Right renal cortex interstitium (tissue), 3 donors: ENCODE measurements at regions not wholly inside any gene's neighbourhood (a gene's known extent, or its start where the extent isn't known, plus 50 kb on each side); places are given as distances from the start of the nearest gene placed in this dataset.

Experiments used
- DNase-seq, 3 donors: peaks; one replicate each; pipeline ENCODE4 v3.0.0-alpha.2; 2013; ENCODE audit warnings: low read depth in 3 of 3, low spot score in 2 of 3

DNA sequence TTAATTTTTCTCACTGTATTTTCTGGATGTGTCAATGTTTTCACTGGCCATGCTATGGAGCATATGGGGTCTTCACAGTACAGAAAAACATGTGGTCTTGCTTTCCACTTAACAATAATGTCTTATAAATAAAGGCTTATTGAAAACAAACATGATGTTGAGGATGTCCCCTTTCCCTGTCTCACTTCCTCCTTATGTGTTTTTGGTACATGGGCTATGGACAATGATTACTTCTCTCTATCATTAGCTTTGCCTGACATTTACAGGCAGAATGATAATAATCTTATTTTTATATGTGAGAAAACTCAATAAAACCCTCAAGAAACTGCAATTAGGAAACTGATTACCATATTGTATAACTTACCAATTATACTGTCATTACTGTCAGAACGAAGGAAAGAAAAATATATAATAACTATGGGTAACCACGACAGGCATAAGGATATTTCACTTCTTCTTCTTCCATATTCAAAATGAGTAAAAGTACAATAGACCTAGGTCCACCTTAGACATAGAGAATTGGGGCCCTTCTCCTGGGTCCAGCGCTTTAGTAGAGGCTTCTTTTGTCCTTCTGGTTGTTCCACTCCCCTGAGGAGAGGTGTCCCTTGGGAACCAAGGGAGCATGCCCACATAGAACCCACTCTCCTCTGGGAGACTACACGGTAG is 375.0 kb downstream of the MAN2A1 start:
- DNase-seq = no peak

DNA sequence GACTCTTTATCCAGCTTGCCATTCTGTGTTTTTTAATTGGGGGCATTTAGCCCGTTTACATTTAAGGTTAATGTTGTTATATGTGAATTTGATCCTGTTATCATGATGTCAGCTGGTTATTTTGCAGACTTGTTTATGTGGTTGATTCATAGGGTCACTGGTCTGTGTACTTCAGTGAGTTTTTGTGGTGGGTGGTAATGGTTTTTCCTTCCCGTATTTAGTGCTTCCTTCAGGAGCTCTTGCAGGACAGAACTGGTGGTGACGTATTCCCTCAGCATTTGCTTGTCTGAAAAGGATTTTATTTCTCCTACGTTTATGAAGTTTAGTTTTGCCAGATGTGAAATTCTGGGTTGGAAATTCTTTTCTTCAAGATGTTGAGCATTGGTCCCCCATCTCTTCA is 381.1 kb downstream of the MAN2A1 start:
- no peak for DNase-seq

DNA sequence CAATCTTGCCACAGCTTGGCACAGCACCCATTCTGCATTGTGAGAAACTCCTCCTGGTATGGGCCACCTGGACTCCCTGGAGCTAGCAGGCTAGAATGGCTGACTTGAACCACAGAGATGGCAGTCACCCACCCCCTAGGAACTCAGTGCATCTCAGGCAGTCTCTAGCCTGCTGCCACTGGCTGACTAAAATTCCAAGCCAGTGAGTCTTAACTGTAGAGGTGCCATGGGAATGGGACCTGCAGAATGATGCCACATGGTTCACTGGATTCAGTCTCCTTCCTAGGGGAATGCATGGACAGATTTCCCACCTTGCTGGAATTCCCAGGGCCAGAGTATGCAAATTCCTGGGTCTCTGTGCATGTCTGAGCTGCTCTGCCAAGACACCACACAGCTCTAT is 382.9 kb downstream of the MAN2A1 start:
- DNase-seq = no peak

DNA sequence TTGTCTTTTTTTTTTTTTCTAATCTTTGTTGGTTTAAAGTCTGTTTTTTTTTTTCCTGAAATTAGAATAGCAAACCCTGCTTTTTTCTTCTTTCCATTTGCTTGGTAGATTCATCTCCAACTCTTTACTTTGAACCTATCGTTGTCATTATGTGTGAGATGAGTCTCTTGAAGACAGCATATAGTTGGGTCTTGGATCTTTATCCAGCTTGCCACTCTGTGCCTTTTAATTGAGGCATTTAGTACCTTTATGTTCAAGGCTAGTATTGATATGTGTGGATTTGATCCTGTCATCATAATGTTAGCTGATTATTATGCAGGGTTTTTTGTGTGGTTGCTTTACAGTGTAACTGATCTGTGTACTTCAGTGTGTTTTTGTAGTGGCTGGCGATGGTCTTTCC is 383.8 kb downstream of the MAN2A1 start:
- no peak for DNase-seq

GRCh38 chr5:110075656-110076055 is 385.9 kb downstream of the MAN2A1 start:
- DNase-seq = no peak

- no peak for DNase-seq
Observed at GRCh38 chr5:110077147-110077546, 387.4 kb downstream of the MAN2A1 start.

DNA sequence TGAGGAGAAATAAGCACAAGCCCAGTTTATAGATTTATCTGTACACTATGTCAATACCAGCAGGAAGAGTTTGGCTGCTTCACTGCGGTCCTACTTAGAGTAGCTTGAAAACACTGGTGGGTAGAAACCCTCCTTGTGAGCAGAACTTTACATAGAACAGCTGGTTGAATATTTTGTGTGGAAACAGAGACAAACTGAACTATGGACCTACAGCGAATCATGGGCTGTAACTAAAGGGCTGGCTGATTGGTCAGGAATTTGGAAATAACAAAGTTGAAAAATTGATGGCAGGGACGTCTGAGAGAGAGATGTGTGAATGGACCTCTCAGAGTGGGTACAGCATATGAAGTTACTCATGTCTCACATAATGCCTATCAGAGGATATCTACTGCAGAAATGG is 392.5 kb downstream of the MAN2A1 start:
- no peak for DNase-seq

GRCh38 chr5:110082863-110083262 is 393.1 kb downstream of the MAN2A1 start:
- DNase-seq = no peak

GRCh38 chr5:110085826-110086225 is 396.1 kb downstream of the MAN2A1 start:
- no peak for DNase-seq

DNA sequence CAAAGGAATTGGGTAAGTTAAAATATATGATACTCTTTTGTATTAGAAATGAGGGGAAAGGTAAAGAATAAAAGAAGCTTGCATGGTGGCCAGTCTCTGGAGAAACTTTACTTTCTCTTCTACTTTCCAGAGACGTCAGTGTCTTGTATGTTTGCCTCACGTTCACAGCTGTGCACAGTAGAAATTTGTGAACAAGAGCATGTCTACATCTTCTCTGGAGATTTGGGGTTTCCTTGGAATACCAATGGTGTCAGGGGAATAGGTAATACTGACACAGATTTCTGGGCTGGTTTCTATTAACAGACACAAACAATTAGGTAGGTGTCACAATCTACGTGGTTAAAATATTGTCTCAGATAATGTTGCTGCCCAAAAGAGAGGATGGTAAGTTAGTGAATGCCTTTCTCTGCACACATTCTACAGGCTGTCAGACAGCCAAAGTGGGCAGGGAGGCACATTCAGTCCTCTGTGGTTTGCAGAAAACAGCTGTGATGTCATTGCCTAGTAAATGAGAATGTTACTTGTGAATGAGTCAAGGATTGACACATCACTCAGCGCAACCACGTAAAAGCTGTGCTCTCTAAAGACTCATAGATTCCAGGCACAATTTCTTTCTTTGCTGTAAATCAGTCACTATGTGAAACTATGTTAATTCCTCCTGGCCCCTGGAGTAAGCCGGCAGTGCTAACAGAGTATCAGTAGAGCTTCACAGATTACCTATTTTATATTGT is 397.1 kb downstream of the MAN2A1 start:
- no peak for DNase-seq

- DNase-seq = no peak
Observed at GRCh38 chr5:110087829-110088228, 398.1 kb downstream of the MAN2A1 start.

DNA sequence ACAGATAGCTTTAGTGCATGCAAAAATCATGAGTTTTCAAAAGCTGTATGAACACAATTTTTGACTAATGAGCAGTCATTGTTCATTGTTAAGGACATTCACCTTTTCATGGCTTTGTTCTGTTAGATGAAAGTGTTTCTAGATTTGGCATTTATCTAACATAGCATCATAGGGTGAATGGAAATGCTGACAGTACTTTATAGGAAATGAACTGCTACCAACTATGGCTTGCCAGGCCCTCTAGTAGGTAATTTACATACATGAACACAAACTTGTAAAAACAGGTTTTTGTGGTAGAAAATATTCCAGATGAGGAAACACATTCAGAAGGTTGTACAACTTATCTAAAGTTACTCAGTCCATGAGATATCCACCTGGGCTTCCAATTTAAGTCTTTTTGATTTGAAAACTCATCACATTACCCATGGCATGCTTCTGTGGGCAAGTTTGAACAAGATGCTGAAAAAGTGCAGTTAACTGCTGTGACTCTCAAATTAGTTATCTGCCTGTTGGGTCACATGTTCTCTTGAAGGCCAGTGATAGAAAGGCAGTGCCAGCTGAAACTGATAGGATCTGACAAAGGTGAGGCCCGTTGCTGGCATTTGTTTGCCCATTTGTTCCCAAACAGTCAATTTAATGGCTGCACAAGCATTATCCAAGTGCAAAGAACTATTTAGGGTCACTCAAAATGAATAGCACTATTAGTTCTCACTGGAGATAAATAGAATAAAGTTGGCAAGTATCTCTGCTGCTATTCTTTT is 399.1 kb downstream of the MAN2A1 start:
- DNase-seq = no peak

- no peak for DNase-seq
Observed at GRCh38 chr5:110092955-110093785, 403.4 kb downstream of the MAN2A1 start.

- DNase-seq = no peak
Observed at GRCh38 chr5:110094109-110094508, 404.4 kb downstream of the MAN2A1 start.

GRCh38 chr5:110094548-110094947 is 404.8 kb downstream of the MAN2A1 start:
- no peak for DNase-seq

DNA sequence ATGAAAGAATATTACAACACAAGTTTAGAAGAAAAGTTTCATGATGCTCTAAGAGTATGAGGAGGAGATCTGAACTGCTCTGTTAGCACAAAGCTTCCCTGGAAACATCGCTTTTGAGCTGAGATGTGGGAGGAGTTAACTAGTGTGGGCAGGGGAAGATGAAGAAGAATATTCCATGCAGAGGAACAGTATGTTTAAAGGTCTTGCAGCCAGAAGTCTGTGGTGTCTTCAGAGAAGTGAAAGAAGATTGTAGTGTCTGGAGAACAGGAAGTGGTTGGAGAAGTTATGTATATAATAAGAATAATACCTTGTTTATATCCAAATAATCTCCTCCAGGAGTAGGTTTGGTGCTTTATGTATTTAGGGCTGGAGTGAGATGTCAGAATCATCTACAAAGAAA is 406.7 kb downstream of the MAN2A1 start:
- no peak for DNase-seq

DNA sequence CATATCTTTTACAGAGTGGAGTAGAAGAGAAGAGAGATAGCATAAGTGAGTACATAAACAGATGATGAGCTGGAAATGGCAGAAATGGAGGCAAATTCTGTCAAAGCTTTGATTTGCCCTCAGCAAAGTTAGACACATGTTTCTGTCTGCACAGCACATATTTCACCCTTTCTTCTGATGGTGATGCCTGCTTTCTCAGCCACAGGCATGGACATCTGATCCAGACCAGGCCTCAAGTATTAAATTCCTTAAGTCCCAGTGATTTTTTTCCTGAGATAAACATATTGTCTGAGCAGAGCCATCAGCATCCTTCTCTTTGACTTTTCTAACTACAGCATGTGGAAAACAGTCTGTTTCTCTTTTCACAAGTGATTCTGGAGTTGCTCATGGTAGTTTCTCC is 409.8 kb downstream of the MAN2A1 start:
- DNase-seq = no peak

- DNase-seq = no peak
Observed at GRCh38 chr5:110103081-110103480, 413.4 kb downstream of the MAN2A1 start.

DNA sequence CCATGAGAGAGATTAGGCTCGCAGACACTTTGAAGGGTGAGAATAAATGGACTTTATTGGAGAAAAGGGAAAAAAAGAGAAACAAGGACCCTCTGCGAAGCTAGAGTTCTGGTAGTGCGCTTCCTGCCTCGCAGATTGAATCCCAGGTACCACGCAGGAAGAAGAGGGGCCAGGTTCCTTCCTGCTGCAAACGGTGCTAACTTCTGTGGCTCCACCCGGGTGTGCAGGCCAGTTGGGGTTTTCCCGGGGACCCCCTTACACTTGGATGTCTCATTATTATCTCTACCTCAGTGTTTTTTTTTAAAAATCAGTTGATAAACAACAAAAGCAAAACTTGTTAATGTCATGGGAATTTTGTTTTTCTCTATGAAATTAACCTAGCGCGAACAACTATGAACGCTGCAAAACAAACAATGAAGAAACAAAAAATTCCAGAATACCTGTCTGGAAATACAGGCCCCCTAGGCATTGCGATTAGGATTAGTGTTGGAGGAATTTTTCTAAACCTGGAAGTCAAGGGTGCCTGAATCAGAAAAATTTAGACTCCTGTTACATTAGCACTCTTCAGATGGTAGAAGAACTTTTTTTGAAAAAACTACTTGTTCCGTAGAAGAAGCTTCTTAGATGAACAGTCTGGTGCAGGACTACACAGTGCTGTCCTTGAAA is 414.5 kb downstream of the MAN2A1 start:
- no peak for DNase-seq
